SK-N-SH (cell line): ENCODE measurements at regions not wholly inside any gene's neighbourhood (a gene's known extent, or its start where the extent isn't known, plus 50 kb on each side); places are given as distances from the start of the nearest gene placed in this dataset.

Experiments used
- CTCF ChIA-PET: fragments of 300-600, 350-600 bp; formaldehyde crosslinking; extraction: SDS; loops from one replicate; lab custom pipeline; 2021; lab: Yijun Ruan, JAX
- POLR2A ChIA-PET: fragments of 350-600 bp; sonication (Branson Sonifier 250); formaldehyde crosslinking; extraction: SDS; loops from one replicate; lab custom pipeline; 2020; ENCODE audit warnings: antibody characterized with exemption, inconsistent platforms; lab: Yijun Ruan, JAX
- DNase-seq: peaks from one replicate; pipeline ENCODE4 v3.0.0; 2012
- H2AFZ ChIP-seq: fragments of 200-600 bp; sonication (generic); 2 replicates; pipeline ENCODE4 v1.8.1; 2016; ENCODE audit warnings: antibody characterized with exemption, mild to moderate bottlenecking, low read depth
- H3F3A ChIP-seq: fragments of 200-600 bp; sonication (generic); replicated peaks from 2 replicates; pipeline ENCODE3; 2016; ENCODE audit warnings: antibody characterized with exemption, mild to moderate bottlenecking; ENCODE audit not compliant: insufficient read depth
- H3K27ac ChIP-seq, 2 experiments: fragments of 200-500 bp in 1 of 2; fragments of 200-600 bp in 1 of 2; sonication (Bioruptor generic) in 1 of 2; sonication (generic), shearing (Covaris generic) in 1 of 2; 2 replicates each; pipeline versions ENCODE4 v1.5.1 to v1.6.1; 2014 to 2016; ENCODE audit warnings: low read depth in 2 of 2, inconsistent platforms in 1 of 2, low read length in 1 of 2, mild to moderate bottlenecking in 1 of 2, mixed read lengths in 1 of 2
- H3K27me3 ChIP-seq: fragments of 200-600 bp; sonication (generic), shearing (Covaris generic); 2 replicates; pipeline ENCODE4 v1.6.1; 2016; ENCODE audit warnings: mixed run types; ENCODE audit not compliant: insufficient read depth
- H3K36me3 ChIP-seq, 2 experiments: fragments of 200-500 bp in 1 of 2; fragments of 200-600 bp in 1 of 2; sonication (Bioruptor generic) in 1 of 2; sonication (generic) in 1 of 2; replicated peaks in 1 of 2; 2 replicates each; pipeline versions ENCODE3 to v1.5.1; 2014 to 2016; ENCODE audit warnings: low read length in 1 of 2, mild to moderate bottlenecking in 1 of 2; ENCODE audit not compliant: insufficient read depth in 2 of 2, control insufficient read depth in 1 of 2
- H3K4me1 ChIP-seq, 2 experiments: fragments of 200-500 bp in 1 of 2; fragments of 200-600 bp in 1 of 2; sonication (Bioruptor generic) in 1 of 2; sonication (generic), shearing (Covaris generic) in 1 of 2; 2 replicates each; pipeline versions ENCODE4 v1.5.1 to v1.6.1; 2014 to 2016; ENCODE audit warnings: low read depth in 1 of 2, low read length in 1 of 2, mixed run types in 1 of 2; ENCODE audit not compliant: insufficient read depth in 2 of 2, control insufficient read depth in 1 of 2
- H3K4me2 ChIP-seq: fragments of 200-600 bp; sonication (generic), shearing (Covaris generic); 2 replicates; pipeline ENCODE4 v1.6.1; 2017; ENCODE audit warnings: mixed run types
- H3K4me3 ChIP-seq, 2 experiments: fragments of 200-500 bp in 1 of 2; fragments of 200-600 bp in 1 of 2; sonication (Bioruptor generic) in 1 of 2; sonication (generic), shearing (Covaris generic) in 1 of 2; 2 replicates each; pipeline versions ENCODE4 v1.5.1 to v1.8.1; 2014 to 2016; ENCODE audit warnings: low read depth in 2 of 2, inconsistent platforms in 1 of 2, low read length in 1 of 2, mild to moderate bottlenecking in 1 of 2, mixed read lengths in 1 of 2, moderate library complexity in 1 of 2
- H3K79me2 ChIP-seq: fragments of 200-600 bp; sonication (generic); 2 replicates; pipeline ENCODE4 v1.8.1; 2017; ENCODE audit warnings: mild to moderate bottlenecking; ENCODE audit not compliant: insufficient read depth
- H3K9ac ChIP-seq: fragments of 200-600 bp; sonication (generic); 2 replicates; pipeline ENCODE4 v1.6.1; 2017; ENCODE audit warnings: mixed run types
- H3K9me2 ChIP-seq: fragments of 200-600 bp; sonication (generic); 2 replicates; pipeline ENCODE4 v1.6.1; 2017; ENCODE audit warnings: mixed run types
- H3K9me3 ChIP-seq: fragments of 200-600 bp; sonication (generic); 2 replicates; pipeline ENCODE4 v1.6.1; 2017; ENCODE audit warnings: mixed run types, mild to moderate bottlenecking, moderate library complexity
- H4K20me1 ChIP-seq: fragments of 200-600 bp; sonication (generic); 2 replicates; pipeline ENCODE4 v1.6.1; 2017; ENCODE audit warnings: mild to moderate bottlenecking, mixed run types; ENCODE audit not compliant: insufficient read depth
- EZH2phosphoT487 ChIP-seq: fragments of 200-600 bp; sonication (generic); IDR thresholded peaks from 2 replicates; pipeline ENCODE4 v1.6.1; 2017; ENCODE audit warnings: low read depth, mixed run types, mild to moderate bottlenecking, antibody characterized with exemption, moderate library complexity, borderline replicate concordance
- NFIC ChIP-seq: IDR thresholded peaks from 2 replicates; pipeline ENCODE4 v1.4.0; 2012; ENCODE audit warnings: borderline replicate concordance
- NRF1 ChIP-seq: IDR thresholded peaks from 2 replicates; pipeline ENCODE4 v1.6.1; 2012; ENCODE audit warnings: low read depth, mild to moderate bottlenecking, low read length
- RAD21 ChIP-seq: IDR thresholded peaks from 2 replicates; pipeline ENCODE4 v1.6.1; 2012; ENCODE audit warnings: mild to moderate bottlenecking, low read length
- REST ChIP-seq: IDR thresholded peaks from 2 replicates; pipeline ENCODE4 v1.6.1; 2012; ENCODE audit warnings: mild to moderate bottlenecking, low read depth, low read length, moderate library complexity
- RFX5 ChIP-seq: IDR thresholded peaks from 2 replicates; pipeline ENCODE4 v1.6.1; 2012; ENCODE audit warnings: mild to moderate bottlenecking, improper control_type of control experiment, low read length
- TCF12 ChIP-seq: IDR thresholded peaks from 2 replicates; pipeline ENCODE4 v1.4.0; 2012
- ZBTB33 ChIP-seq: IDR thresholded peaks from 2 replicates; pipeline ENCODE4 v1.4.0; 2012; ENCODE audit warnings: low read depth, borderline replicate concordance
- WGBS: methylation state at CpG from one replicate; pipeline ENCODE4 v1.1.6; 2017; ENCODE audit warnings: low lambda C conversion rate; 5-methylcytosine and 5-hydroxymethylcytosine counted together
- TF ChIP-seq, protein P1 (sequence below): fragments of 200-600 bp; sonication (generic); IDR thresholded peaks from 2 replicates; pipeline ENCODE4 v1.6.1; 2017; ENCODE audit warnings: antibody characterized with exemption, mild to moderate bottlenecking, moderate library complexity

DNA sequence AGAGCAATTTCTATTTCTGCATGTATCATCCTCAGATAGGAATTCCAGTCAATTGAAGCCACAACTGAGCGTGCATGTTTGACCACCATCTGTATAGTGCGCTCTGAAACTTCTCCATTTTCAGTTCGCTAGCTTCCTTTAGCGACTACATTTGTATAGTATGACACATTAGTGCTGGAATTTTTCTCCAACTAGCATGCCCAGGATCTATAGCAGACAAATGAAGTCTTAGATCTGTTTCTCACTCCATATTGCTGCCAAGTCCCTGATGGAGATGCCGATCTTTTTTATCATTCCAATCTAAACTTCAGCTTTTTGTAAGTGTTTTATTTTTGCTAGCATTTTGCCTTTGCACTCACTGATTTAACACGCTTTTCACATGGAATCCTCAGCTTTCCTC, 774.8 kb upstream of the TENM3 start (continued):
- TF ChIP-seq, protein P1, sequence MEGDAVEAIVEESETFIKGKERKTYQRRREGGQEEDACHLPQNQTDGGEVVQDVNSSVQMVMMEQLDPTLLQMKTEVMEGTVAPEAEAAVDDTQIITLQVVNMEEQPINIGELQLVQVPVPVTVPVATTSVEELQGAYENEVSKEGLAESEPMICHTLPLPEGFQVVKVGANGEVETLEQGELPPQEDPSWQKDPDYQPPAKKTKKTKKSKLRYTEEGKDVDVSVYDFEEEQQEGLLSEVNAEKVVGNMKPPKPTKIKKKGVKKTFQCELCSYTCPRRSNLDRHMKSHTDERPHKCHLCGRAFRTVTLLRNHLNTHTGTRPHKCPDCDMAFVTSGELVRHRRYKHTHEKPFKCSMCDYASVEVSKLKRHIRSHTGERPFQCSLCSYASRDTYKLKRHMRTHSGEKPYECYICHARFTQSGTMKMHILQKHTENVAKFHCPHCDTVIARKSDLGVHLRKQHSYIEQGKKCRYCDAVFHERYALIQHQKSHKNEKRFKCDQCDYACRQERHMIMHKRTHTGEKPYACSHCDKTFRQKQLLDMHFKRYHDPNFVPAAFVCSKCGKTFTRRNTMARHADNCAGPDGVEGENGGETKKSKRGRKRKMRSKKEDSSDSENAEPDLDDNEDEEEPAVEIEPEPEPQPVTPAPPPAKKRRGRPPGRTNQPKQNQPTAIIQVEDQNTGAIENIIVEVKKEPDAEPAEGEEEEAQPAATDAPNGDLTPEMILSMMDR, result no peak
- TF ChIP-seq TCF12, result no peak

- Histone ChIP-seq H3K36me3 (no peaks in the 10 kb centered on the region), H3K79me2 (no peaks in the 10 kb centered on the region), H2AFZ (no peak overlapping the region), H3K9me3 (no peaks in the 10 kb centered on the region), H4K20me1 (no peaks in the 10 kb centered on the region), H3K9me2 (no peaks in the 10 kb centered on the region), H3F3A (no peaks in the 10 kb centered on the region), H3K4me3 (no peak overlapping the region), H3K4me2 (no peak overlapping the region), H3K27ac (no peak overlapping the region), H3K27me3 (no peaks in the 10 kb centered on the region), H3K9ac (no peak overlapping the region), H3K4me1 (no peaks in the 10 kb centered on the region)
- POLR2A ChIA-PET, result no interaction called here
- CTCF ChIA-PET, result no interaction called here
- no peak for DNase-seq
- no peak for TF ChIP-seq ZBTB33
- TF ChIP-seq REST, result no peak
- TF ChIP-seq EZH2phosphoT487, result no peak
- no peak for TF ChIP-seq RFX5
- TF ChIP-seq NFIC, result no peak
- TF ChIP-seq RAD21, result no peak
- TF ChIP-seq NRF1, result no peak
- WGBS, result 39% methylated on average over 5 of the region's 5 CpGs
These were observed 772.9 kb upstream of the TENM3 start for GRCh38 chr4:181470306-181470705.
